ENCODE measurements at regions not wholly inside any gene's neighbourhood (a gene's known extent, or its start where the extent isn't known, plus 50 kb on each side); places are given as distances from the start of the nearest gene placed in this dataset.

DNA sequence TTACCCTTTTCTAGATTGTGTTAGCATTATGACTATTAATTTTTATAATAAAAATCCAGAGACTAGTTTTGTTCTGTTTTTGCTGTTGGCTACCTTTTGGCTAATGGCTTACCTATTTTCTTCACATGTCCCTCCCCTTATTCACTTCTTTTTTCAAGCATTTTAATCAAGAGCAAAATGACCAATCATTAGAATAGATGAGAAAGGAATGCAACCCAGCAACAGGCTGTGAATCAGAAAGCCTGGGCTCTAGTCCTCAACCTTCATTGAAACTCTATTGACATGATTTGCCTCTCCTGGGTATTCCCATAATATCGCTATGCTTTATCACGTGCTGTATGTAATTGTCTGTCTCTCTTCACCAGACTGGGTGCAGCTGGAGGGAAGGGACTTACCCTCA, 370.1 kb downstream of the IRS1 start:
- Histone ChIP-seq H3K4me3 (ENCODE audit: low read depth, low read length) (no peak overlapping the region), H3K4me1 (ENCODE audit: control insufficient read depth, insufficient read depth, low read length) (no peaks in the 10 kb centered on the region; the same call in 1 of the 2 replicates), H3K27ac (ENCODE audit: extremely low read depth, low read depth, low read length) (no peak overlapping the region), H3K36me3 (ENCODE audit: control insufficient read depth in 2 of 2, insufficient read depth in 1 of 2, low read length in 2 of 2) (no peaks in the 10 kb centered on the region), H3K9me3 (ENCODE audit: control insufficient read depth, insufficient read depth, low read depth, low read length) (no peaks in the 10 kb centered on the region)
- CTCF ChIA-PET: interaction anchor here (1.1 kb wide), 1 partner anchor 34 kb away, joined by 4 read pairs; no protein-coding TSS in a partner anchor
- TF ChIP-seq ZNF302 (tag by site-specific recombination; IDR thresholded peaks at IDR 0.05; ENCODE audit: low read depth) (no peak), ZBTB1 (tag by site-specific recombination; IDR thresholded peaks at IDR 0.05) (no peak), ZNF114 (tag by site-specific recombination; IDR thresholded peaks at IDR 0.05) (no peak), ZNF621 (tag by site-specific recombination; IDR thresholded peaks at IDR 0.05) (no peak), TRIM28 (IDR thresholded peaks at IDR 0.05; ENCODE audit: borderline replicate concordance, low read length) (no peak), KLF9 (tag by site-specific recombination; IDR thresholded peaks at IDR 0.05; ENCODE audit: low read depth) (no peak), ZNF530 (tag by site-specific recombination; IDR thresholded peaks at IDR 0.05; ENCODE audit: low read depth) (no peak), BCL11B (tag by site-specific recombination; IDR thresholded peaks at IDR 0.05; ENCODE audit: low read depth) (no peak), GFI1B (tag by site-specific recombination; IDR thresholded peaks at IDR 0.05) (no peak), ZNF549 (tag by site-specific recombination; IDR thresholded peaks at IDR 0.05) (no peak), ZNF768 (tag by site-specific recombination; IDR thresholded peaks at IDR 0.05) (no peak), ZNF121 (tag by site-specific recombination; IDR thresholded peaks at IDR 0.05) (no peak), ZNF133 (tag by site-specific recombination; IDR thresholded peaks at IDR 0.05) (no peak)
- TF ChIP-seq, protein P1, sequence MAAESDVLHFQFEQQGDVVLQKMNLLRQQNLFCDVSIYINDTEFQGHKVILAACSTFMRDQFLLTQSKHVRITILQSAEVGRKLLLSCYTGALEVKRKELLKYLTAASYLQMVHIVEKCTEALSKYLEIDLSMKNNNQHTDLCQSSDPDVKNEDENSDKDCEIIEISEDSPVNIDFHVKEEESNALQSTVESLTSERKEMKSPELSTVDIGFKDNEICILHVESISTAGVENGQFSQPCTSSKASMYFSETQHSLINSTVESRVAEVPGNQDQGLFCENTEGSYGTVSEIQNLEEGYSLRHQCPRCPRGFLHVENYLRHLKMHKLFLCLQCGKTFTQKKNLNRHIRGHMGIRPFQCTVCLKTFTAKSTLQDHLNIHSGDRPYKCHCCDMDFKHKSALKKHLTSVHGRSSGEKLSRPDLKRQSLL (tag by site-specific recombination; IDR thresholded peaks at IDR 0.05): no peak
- TF ChIP-seq, protein P2, sequence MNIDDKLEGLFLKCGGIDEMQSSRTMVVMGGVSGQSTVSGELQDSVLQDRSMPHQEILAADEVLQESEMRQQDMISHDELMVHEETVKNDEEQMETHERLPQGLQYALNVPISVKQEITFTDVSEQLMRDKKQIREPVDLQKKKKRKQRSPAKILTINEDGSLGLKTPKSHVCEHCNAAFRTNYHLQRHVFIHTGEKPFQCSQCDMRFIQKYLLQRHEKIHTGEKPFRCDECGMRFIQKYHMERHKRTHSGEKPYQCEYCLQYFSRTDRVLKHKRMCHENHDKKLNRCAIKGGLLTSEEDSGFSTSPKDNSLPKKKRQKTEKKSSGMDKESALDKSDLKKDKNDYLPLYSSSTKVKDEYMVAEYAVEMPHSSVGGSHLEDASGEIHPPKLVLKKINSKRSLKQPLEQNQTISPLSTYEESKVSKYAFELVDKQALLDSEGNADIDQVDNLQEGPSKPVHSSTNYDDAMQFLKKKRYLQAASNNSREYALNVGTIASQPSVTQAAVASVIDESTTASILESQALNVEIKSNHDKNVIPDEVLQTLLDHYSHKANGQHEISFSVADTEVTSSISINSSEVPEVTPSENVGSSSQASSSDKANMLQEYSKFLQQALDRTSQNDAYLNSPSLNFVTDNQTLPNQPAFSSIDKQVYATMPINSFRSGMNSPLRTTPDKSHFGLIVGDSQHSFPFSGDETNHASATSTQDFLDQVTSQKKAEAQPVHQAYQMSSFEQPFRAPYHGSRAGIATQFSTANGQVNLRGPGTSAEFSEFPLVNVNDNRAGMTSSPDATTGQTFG (tag by site-specific recombination; IDR thresholded peaks at IDR 0.05; ENCODE audit: borderline replicate concordance): no peak
- TF ChIP-seq, protein P3, sequence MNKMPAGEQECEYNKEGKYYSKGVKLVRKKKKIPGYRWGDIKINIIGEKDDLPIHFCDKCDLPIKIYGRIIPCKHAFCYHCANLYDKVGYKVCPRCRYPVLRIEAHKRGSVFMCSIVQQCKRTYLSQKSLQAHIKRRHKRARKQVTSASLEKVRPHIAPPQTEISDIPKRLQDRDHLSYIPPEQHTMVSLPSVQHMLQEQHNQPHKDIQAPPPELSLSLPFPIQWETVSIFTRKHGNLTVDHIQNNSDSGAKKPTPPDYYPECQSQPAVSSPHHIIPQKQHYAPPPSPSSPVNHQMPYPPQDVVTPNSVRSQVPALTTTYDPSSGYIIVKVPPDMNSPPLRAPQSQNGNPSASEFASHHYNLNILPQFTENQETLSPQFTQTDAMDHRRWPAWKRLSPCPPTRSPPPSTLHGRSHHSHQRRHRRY (tag by site-specific recombination; IDR thresholded peaks at IDR 0.05): no peak
- TF ChIP-seq, protein P4, sequence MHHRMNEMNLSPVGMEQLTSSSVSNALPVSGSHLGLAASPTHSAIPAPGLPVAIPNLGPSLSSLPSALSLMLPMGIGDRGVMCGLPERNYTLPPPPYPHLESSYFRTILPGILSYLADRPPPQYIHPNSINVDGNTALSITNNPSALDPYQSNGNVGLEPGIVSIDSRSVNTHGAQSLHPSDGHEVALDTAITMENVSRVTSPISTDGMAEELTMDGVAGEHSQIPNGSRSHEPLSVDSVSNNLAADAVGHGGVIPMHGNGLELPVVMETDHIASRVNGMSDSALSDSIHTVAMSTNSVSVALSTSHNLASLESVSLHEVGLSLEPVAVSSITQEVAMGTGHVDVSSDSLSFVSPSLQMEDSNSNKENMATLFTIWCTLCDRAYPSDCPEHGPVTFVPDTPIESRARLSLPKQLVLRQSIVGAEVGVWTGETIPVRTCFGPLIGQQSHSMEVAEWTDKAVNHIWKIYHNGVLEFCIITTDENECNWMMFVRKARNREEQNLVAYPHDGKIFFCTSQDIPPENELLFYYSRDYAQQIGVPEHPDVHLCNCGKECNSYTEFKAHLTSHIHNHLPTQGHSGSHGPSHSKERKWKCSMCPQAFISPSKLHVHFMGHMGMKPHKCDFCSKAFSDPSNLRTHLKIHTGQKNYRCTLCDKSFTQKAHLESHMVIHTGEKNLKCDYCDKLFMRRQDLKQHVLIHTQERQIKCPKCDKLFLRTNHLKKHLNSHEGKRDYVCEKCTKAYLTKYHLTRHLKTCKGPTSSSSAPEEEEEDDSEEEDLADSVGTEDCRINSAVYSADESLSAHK (tag by site-specific recombination; IDR thresholded peaks at IDR 0.05): no peak
- POLR2A ChIA-PET: interaction anchor here (0.6 kb wide), 1 partner anchor 148 kb away, joined by 7 read pairs; no protein-coding TSS in a partner anchor

DNA sequence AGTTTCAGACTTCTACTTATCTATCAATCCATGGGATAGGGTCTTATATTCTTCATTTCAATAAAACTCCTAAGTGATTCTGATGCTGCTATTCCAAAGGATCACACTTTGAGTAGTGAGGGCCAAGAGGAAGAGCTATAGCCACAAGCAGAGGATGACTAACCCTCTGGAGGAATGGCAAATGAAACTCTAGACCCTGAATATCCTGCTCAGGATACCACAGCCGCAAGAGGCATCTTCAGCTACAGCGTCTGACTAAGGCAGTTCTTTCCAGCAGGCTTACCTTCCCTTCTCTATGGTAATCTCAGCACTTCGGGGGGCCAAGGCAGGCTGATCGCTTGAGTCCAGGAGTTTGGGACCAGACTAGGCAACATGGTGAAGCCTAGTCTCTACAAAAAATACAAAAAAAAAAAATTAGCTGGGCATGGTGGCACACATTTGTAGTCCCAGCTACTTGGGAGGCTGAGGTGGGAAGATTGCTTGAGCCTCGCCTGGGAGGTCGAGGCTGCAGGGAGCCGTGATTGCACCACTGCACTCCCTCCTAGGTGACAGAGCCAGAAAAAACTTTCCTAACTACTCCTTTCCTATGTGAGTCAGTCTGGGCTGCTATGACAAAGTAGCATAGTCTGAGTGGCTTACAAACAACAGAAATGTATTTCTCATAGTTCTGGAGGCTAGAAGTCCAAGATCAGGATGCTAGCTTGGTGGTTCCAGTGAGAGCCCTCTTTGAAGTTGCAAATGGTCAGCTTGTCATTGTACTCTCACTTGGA, 371.9 kb downstream of the IRS1 start:
- CTCF ChIA-PET: no interaction called here
- POLR2A ChIA-PET: no interaction called here
- Histone ChIP-seq H3K4me3 (ENCODE audit: low read depth, low read length) (no peak overlapping the region), H3K27ac (ENCODE audit: extremely low read depth, low read depth, low read length) (no peak overlapping the region), H3K4me1 (ENCODE audit: control insufficient read depth, insufficient read depth, low read length) (peaks cover 3% of the 10 kb centered on the region; the same call in 1 of the 2 replicates), H3K36me3 (ENCODE audit: control insufficient read depth in 2 of 2, insufficient read depth in 1 of 2, low read length in 2 of 2) (no peaks in the 10 kb centered on the region), H3K9me3 (ENCODE audit: control insufficient read depth, insufficient read depth, low read depth, low read length) (no peaks in the 10 kb centered on the region)
- TF ChIP-seq SETDB1 (IDR thresholded peaks at IDR 0.05; ENCODE audit: insufficient read length, low read length): no peak
- TF ChIP-seq, protein P5, sequence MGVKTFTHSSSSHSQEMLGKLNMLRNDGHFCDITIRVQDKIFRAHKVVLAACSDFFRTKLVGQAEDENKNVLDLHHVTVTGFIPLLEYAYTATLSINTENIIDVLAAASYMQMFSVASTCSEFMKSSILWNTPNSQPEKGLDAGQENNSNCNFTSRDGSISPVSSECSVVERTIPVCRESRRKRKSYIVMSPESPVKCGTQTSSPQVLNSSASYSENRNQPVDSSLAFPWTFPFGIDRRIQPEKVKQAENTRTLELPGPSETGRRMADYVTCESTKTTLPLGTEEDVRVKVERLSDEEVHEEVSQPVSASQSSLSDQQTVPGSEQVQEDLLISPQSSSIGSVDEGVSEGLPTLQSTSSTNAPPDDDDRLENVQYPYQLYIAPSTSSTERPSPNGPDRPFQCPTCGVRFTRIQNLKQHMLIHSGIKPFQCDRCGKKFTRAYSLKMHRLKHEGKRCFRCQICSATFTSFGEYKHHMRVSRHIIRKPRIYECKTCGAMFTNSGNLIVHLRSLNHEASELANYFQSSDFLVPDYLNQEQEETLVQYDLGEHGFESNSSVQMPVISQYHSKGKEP (tag by site-specific recombination; IDR thresholded peaks at IDR 0.05): no peak
- TF ChIP-seq ZNF433 (tag by site-specific recombination; IDR thresholded peaks at IDR 0.05; ENCODE audit: low read depth): no peak
- TF ChIP-seq, protein P6, sequence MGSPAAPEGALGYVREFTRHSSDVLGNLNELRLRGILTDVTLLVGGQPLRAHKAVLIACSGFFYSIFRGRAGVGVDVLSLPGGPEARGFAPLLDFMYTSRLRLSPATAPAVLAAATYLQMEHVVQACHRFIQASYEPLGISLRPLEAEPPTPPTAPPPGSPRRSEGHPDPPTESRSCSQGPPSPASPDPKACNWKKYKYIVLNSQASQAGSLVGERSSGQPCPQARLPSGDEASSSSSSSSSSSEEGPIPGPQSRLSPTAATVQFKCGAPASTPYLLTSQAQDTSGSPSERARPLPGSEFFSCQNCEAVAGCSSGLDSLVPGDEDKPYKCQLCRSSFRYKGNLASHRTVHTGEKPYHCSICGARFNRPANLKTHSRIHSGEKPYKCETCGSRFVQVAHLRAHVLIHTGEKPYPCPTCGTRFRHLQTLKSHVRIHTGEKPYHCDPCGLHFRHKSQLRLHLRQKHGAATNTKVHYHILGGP (tag by site-specific recombination; IDR thresholded peaks at IDR 0.05): no peak
- no peak for TF ChIP-seq WT1 (tag by site-specific recombination; IDR thresholded peaks at IDR 0.05)
- TF ChIP-seq, protein P7, sequence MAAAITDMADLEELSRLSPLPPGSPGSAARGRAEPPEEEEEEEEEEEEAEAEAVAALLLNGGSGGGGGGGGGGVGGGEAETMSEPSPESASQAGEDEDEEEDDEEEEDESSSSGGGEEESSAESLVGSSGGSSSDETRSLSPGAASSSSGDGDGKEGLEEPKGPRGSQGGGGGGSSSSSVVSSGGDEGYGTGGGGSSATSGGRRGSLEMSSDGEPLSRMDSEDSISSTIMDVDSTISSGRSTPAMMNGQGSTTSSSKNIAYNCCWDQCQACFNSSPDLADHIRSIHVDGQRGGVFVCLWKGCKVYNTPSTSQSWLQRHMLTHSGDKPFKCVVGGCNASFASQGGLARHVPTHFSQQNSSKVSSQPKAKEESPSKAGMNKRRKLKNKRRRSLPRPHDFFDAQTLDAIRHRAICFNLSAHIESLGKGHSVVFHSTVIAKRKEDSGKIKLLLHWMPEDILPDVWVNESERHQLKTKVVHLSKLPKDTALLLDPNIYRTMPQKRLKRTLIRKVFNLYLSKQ (tag by site-specific recombination; IDR thresholded peaks at IDR 0.05; ENCODE audit: borderline replicate concordance): no peak
